Esophagus muscularis mucosa (tissue), 3 donors: ENCODE measurements at regions not wholly inside any gene's neighbourhood (a gene's known extent, or its start where the extent isn't known, plus 50 kb on each side); places are given as distances from the start of the nearest gene placed in this dataset.

ENCODE experiments used
- POLR2A ChIP-seq: fragments of 450-650 bp; IDR thresholded peaks from one replicate; pipeline ENCODE4 v1.6.1; 2017; ENCODE audit warnings: antibody characterized with exemption, moderate library complexity, mild to moderate bottlenecking, low read depth
- TF ChIP-seq, protein P1 (sequence below), 3 experiments: fragments of 200-600 bp in 2 of 3; fragments of 450-650 bp in 1 of 3; sonication (generic) in 2 of 3; IDR thresholded peaks; one replicate each; pipeline ENCODE4 v1.5.1; 2017 to 2019; ENCODE audit warnings: antibody characterized with exemption in 3 of 3, mild to moderate bottlenecking in 2 of 3, moderate library complexity in 1 of 3

DNA sequence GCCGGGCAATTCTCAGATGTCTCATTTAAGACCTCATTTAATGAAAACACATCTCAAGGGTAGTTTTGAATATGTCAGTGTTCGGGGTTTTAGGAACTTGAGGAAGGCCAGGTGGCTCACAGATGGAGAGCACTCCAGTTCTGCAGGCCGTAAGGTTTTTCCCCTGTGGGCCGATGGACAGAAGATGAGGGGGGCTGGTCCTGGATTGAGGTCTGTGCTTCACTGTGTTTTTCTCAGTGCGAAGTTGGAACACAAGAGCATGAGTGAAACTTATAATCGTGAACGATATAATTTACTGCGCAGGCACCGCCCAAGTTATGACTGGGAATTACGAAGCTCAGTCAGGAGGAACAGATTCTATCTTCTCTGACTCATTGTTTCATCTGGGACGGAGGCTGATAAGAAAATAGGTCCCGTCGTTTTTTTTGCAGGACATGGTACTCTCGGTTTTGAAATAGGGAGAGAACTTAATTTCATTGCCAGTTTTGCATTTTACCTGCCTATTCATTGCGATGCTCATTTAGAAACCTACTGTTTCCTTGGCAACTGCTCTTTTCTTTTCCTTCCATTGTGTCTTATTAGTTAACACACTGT is 591.0 kb upstream of the PFKP start:
- TF ChIP-seq, protein P1, sequence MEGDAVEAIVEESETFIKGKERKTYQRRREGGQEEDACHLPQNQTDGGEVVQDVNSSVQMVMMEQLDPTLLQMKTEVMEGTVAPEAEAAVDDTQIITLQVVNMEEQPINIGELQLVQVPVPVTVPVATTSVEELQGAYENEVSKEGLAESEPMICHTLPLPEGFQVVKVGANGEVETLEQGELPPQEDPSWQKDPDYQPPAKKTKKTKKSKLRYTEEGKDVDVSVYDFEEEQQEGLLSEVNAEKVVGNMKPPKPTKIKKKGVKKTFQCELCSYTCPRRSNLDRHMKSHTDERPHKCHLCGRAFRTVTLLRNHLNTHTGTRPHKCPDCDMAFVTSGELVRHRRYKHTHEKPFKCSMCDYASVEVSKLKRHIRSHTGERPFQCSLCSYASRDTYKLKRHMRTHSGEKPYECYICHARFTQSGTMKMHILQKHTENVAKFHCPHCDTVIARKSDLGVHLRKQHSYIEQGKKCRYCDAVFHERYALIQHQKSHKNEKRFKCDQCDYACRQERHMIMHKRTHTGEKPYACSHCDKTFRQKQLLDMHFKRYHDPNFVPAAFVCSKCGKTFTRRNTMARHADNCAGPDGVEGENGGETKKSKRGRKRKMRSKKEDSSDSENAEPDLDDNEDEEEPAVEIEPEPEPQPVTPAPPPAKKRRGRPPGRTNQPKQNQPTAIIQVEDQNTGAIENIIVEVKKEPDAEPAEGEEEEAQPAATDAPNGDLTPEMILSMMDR (IDR thresholded peaks at IDR 0.05): no peak
- TF ChIP-seq POLR2A: no peak
